ENCODE measurements at regions not wholly inside any gene's neighbourhood (a gene's known extent, or its start where the extent isn't known, plus 50 kb on each side); places are given as distances from the start of the nearest gene placed in this dataset.
"Not testable (repeated sequence)": the region's sequence is repeated elsewhere in the genome, so short reads cannot be mapped to it uniquely, and the experiment has no call there.

DNA sequence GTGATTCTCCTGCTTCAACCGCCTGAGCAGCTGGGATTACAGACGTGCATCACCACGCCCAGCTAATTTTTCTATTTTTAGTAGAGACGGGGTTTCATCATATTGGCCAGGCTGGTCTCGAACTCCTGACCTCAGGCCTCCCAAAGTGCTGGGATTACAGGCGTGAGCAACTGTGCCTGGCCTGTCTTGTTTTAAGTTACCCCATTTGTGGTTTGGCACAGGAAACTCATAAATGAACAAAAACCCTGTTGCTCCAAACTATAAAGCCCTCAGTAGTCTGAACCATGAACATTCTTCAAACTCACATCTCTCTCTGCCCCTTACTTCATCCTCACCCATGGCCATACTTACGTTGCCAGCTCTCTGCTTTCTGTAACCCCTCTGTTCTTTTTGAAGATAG is 61.7 kb downstream of the RHOU start:
- peaks cover 38% of the 10 kb centered on the region for H3K4me1 Mint-ChIP-seq (ENCODE audit: low read depth)
- H3K27me3 Mint-ChIP-seq (ENCODE audit: insufficient read depth); H3K27ac Mint-ChIP-seq; H3K9me3 Mint-ChIP-seq; H3K36me3 Mint-ChIP-seq (ENCODE audit: low read depth); H3K4me3 Mint-ChIP-seq; DNase-seq (ENCODE audit: low spot score): not testable (repeated sequence)
- intact Hi-C loops (cut with micrococcal nuclease): loop anchor here (10.0 kb wide), 1 partner anchor 548 kb away; the partner anchor contains the start of gene CCSAP

DNA sequence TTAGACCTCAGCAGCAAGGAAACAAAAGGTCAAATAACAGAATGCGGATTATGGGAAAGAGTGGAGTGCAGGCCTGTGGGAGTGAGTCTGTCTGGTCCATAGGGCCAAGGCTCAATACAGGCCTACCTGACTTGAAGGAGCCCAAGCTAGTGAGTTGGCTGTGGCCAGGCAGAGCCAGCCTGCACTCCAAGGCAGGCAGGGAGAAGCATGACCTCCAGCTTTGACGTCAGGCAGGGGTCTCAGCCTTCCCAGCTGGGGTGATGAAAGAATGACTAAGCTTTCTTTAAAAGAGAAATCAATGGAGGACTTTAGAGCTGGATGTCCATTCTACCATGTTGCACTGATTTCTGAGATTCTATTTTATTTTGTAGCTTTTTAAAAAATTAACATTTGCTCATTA is 62.8 kb downstream of the RHOU start:
- no peaks in the 10 kb centered on the region for H3K27me3 Mint-ChIP-seq (ENCODE audit: insufficient read depth)
- peaks cover 3% of the 10 kb centered on the region for H3K36me3 Mint-ChIP-seq (ENCODE audit: low read depth)
- intact Hi-C loops (cut with micrococcal nuclease): loop anchor here (10.0 kb wide), 1 partner anchor 547 kb away; the partner anchor contains the start of gene CCSAP
- no peak for DNase-seq (ENCODE audit: low spot score)
- H3K27ac Mint-ChIP-seq: no peak overlapping the region
- H3K4me3 Mint-ChIP-seq: no peak overlapping the region
- peaks cover 44% of the 10 kb centered on the region for H3K4me1 Mint-ChIP-seq (ENCODE audit: low read depth)
- H3K9me3 Mint-ChIP-seq: no peaks in the 10 kb centered on the region

DNA sequence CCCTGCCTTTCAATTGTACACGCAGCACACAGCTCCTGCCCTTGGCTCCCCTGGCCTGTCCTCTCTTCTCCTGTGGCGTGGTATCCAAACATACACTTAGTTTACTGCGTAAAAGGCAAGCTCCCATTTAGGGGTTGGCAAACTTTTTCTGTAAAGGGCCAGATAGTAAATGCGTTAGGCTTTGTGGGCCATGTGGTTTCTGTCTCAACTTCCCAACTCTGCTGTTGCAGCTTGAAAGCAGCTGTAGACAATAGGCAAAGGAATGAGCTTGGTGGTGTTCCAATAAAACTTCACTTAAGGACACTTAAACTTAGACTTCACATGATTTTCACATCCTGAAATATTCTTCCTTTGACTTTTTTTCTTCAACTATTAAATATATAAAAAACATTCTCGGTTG is 63.3 kb downstream of the RHOU start:
- no peak for DNase-seq (ENCODE audit: low spot score)
- H3K36me3 Mint-ChIP-seq (ENCODE audit: low read depth): peaks cover 3% of the 10 kb centered on the region
- no peaks in the 10 kb centered on the region for H3K9me3 Mint-ChIP-seq
- no peak overlapping the region for H3K4me3 Mint-ChIP-seq
- no peaks in the 10 kb centered on the region for H3K27me3 Mint-ChIP-seq (ENCODE audit: insufficient read depth)
- intact Hi-C loops (cut with micrococcal nuclease): loop anchor here (10.0 kb wide), 1 partner anchor 546 kb away; the partner anchor contains the start of gene CCSAP
- peaks cover 49% of the 10 kb centered on the region for H3K4me1 Mint-ChIP-seq (ENCODE audit: low read depth)
- no peak overlapping the region for H3K27ac Mint-ChIP-seq

DNA sequence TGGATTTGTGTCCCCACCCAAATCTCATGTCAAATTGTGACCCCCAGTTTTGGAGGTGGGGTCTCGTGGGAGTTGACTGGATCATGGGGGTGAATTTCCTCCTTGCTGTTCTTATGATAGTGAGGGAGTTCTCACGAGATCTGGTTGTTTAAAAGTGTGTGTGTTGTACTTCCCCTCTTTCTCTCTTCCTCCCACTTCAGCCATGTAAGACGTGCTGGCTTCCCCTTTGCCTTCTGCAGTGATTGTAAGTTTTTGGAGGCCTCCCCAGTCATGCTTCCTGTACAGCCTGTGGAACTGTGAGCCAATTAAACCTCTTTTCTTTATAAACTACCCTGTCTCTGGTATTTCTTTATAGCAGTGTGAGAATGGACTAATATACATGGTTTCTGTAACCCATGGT is 64.6 kb downstream of the RHOU start:
- no peak for DNase-seq (ENCODE audit: low spot score)
- Mint-ChIP-seq H3K36me3 (ENCODE audit: low read depth) (peaks cover 3% of the 10 kb centered on the region), H3K9me3 (no peaks in the 10 kb centered on the region), H3K27me3 (ENCODE audit: insufficient read depth) (no peaks in the 10 kb centered on the region), H3K4me3 (no peak overlapping the region), H3K27ac (no peak overlapping the region), H3K4me1 (ENCODE audit: low read depth) (peaks cover 61% of the 10 kb centered on the region)
- intact Hi-C loops (cut with micrococcal nuclease): loop anchor here (10.0 kb wide), 1 partner anchor 545 kb away; the partner anchor contains the start of gene CCSAP

DNA sequence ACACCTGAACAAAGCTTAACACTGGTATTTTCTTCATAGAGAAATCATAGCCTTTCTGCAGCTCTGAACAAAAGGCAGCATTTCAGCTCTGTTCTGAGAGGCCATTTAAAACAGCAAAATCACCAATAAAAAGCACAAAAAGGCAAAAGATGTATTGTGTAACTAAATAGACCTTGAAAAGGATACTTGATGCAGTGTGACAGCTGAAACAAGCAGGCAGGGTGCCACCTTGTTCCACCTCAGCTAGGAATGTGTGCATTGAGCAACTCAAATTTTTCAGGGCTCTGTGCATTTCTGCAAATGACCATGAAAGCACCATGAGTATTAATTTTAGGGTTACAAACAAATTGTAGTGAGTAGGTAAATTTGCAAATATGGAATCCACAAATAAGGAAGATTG is 65.8 kb downstream of the RHOU start:
- peaks cover 3% of the 10 kb centered on the region for H3K36me3 Mint-ChIP-seq (ENCODE audit: low read depth)
- DNase-seq (ENCODE audit: low spot score): no peak
- H3K27ac Mint-ChIP-seq: peak overlapping the region; percentile 47
- intact Hi-C loops (cut with micrococcal nuclease): no loop called here
- H3K4me3 Mint-ChIP-seq: no peak overlapping the region
- no peaks in the 10 kb centered on the region for H3K9me3 Mint-ChIP-seq
- peaks cover 64% of the 10 kb centered on the region for H3K4me1 Mint-ChIP-seq (ENCODE audit: low read depth)
- H3K27me3 Mint-ChIP-seq (ENCODE audit: insufficient read depth): no peaks in the 10 kb centered on the region

DNA sequence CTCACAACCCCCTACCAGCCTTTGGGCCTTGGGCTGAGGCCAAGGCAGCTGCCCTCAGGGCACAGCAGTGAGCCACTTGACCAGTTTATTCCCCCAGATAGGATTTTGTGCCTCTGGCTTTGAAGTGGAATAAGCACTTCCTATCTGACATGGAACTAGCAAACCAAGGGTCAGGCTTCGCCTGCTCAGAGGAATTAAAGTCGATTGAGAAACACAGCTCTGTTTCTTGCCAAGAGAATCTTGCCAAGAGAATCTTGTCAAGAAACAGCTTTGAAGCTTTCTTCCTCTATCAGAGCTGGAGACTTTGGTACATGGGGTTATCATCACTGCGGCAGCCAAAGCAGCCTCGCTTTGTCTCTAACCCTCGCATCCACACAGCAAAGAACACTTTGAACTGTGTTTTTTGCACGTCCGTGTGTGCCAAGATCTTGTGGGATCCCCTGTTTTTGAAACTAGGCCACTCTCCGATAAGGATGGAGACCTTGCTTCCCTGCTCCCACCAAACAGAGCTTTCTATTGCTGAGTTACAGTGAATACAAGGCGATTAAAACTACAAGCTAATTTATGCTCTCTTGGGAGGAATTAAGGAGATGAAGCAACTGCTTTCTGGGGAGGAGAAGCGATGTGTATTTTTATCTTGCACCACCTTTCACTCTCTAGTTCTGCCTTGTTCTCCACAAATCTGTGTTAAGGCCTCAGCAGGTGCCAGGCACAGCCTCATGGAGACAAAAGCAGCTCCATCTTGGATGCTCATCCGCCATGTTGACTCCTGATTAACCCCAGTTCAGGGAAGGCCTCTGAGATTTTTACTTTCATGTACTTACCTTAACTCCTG is 67.3 kb downstream of the RHOU start:
- no peak overlapping the region for H3K27ac Mint-ChIP-seq
- H3K9me3 Mint-ChIP-seq: no peaks in the 10 kb centered on the region
- H3K4me3 Mint-ChIP-seq: no peak overlapping the region
- DNase-seq (ENCODE audit: low spot score): no peak
- intact Hi-C loops (cut with micrococcal nuclease): no loop called here
- peaks cover 63% of the 10 kb centered on the region for H3K4me1 Mint-ChIP-seq (ENCODE audit: low read depth)
- peaks cover under 1% of the 10 kb centered on the region for H3K36me3 Mint-ChIP-seq (ENCODE audit: low read depth)
- no peaks in the 10 kb centered on the region for H3K27me3 Mint-ChIP-seq (ENCODE audit: insufficient read depth)

DNA sequence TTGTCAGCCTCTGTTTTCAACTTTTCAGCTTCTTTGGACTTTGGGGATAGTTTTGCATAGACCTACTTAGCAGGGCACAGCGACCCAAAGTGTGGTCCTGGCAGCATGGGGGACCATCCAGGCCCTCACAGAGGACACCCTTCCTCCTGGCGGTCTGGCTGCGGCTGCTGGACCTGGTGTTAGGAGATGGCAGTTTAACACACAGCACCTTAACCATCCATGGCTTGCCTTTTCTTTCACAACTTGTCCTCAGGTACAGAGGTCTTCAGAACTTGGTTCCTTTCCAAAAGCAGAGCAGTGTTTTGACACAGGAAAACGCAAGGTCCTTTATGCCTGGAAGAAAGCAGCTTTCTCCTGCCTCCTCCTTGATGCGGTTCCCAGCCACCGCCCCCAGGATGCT is 68.1 kb downstream of the RHOU start:
- Mint-ChIP-seq H3K36me3 (ENCODE audit: low read depth) (no peaks in the 10 kb centered on the region), H3K4me1 (ENCODE audit: low read depth) (peaks cover 64% of the 10 kb centered on the region), H3K4me3 (no peak overlapping the region), H3K27me3 (ENCODE audit: insufficient read depth) (no peaks in the 10 kb centered on the region), H3K27ac (no peak overlapping the region), H3K9me3 (no peaks in the 10 kb centered on the region)
- no peak for DNase-seq (ENCODE audit: low spot score)
- intact Hi-C loops (cut with micrococcal nuclease): no loop called here

DNA sequence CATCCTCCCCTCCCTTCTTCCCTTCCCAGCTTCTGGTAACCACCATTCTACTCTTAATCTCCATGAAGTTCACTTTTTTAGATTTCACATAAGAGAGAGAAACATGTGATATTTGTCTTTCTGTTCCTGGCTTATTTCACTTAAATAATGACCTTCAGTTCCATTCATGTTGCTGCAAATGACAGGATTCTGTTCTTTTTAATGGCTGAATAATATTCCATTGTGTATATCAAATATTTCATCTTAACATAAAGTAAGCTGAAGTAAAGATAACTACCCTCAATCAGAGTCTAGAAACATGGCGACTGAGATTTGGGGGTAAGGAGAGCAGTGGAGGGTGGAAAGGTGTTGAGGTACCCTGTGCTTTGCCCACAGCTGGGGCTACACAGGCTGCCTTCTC is 68.9 kb downstream of the RHOU start:
- DNase-seq (ENCODE audit: low spot score): no peak
- intact Hi-C loops (cut with micrococcal nuclease): loop anchor here (2.0 kb wide), 1 partner anchor 69 kb away; the partner anchor contains the start of gene RHOU
- H3K4me1 Mint-ChIP-seq (ENCODE audit: low read depth): peaks cover 72% of the 10 kb centered on the region
- H3K36me3 Mint-ChIP-seq (ENCODE audit: low read depth): peaks cover 3% of the 10 kb centered on the region
- H3K9me3 Mint-ChIP-seq: no peaks in the 10 kb centered on the region
- no peak overlapping the region for H3K4me3 Mint-ChIP-seq
- H3K27me3 Mint-ChIP-seq (ENCODE audit: insufficient read depth): no peaks in the 10 kb centered on the region
- H3K27ac Mint-ChIP-seq: peak overlapping the region; percentile 85

DNA sequence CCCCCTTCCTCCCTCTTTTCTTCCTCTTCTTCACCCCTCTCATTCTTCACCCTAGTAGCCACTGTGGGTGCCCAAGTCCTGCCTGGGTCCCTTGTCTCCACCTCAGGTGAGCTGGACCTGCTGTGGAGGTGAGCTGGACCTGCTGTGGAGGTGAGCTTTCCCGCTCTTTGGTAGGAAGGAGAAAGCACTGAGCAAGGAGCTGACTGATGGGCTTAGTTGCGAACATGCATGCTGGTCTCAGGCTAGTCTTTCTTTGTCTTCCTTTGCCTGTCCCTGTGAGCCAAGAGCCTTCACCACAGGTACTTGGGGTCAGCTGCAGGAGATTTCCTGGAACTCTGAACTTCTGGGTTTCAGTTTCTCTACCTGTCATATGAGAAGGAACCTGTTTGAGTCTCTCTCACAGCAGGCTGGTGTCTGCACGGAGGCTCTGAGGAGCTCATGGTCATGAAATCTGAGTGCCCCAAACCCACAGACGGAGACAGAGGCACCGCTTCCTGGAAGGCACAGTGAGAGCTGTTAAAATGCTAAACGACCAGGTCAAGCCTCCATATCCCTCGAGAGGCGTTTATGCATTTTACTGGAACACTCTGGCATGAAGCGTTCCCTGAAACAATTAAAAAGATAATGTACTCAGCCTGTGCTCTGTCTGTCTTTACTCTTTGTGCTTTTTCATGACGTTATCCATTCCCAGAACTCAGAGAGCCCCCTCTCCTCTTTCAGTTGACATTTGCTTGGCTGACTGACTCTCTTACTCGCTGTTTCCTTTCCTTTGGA is 69.5 kb downstream of the RHOU start:
- H3K36me3 Mint-ChIP-seq (ENCODE audit: low read depth): peaks cover 5% of the 10 kb centered on the region
- peak overlapping the region; percentile 37 for H3K4me3 Mint-ChIP-seq
- H3K9me3 Mint-ChIP-seq: peaks cover 2% of the 10 kb centered on the region
- H3K27me3 Mint-ChIP-seq (ENCODE audit: insufficient read depth): no peaks in the 10 kb centered on the region
- peaks cover 73% of the 10 kb centered on the region for H3K4me1 Mint-ChIP-seq (ENCODE audit: low read depth)
- intact Hi-C loops (cut with micrococcal nuclease): loop anchor here (2.0 kb wide), 1 partner anchor 70 kb away; the partner anchor contains the start of gene RHOU
- peak overlapping the region; percentile 85 for H3K27ac Mint-ChIP-seq
- peak; percentile 50 for DNase-seq (ENCODE audit: low spot score)

DNA sequence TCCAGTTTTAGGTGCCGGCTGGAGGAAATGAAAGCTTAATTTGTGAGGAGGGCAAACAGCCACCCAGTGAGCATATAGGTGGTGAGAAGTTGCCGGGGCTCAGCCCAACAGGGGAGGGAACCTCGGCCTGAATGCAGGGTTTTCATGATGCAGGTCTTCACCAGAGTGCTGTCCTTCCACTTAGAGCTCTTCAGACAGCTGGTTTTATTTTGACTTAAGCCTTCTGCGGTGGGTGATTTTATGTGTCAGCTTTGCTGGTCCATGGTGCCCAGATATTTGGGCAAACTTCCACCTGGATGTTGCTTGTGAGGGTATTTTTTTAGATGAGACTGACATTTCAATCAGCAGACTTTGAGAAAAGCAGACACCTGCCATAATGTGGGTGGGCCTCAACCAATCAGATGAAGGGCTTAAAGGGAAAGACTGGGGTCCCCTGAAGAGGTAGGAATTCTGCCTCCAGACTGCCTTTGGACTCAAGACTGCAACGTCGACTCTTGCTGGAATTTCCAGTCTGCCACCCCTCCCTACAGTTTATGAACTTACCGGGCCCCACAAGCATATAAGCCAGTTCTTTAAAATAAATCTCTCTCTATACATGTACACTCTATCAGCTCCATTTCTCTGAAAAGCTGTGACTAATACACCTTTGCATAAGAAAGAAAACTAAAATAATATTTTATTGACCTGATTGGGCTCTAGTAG is 72.8 kb downstream of the RHOU start:
- Mint-ChIP-seq H3K27me3 (ENCODE audit: insufficient read depth) (no peaks in the 10 kb centered on the region), H3K9me3 (peaks cover 5% of the 10 kb centered on the region), H3K27ac (no peak overlapping the region), H3K4me1 (ENCODE audit: low read depth) (peaks cover 82% of the 10 kb centered on the region), H3K4me3 (no peak overlapping the region), H3K36me3 (ENCODE audit: low read depth) (peaks cover 10% of the 10 kb centered on the region)
- intact Hi-C loops (cut with micrococcal nuclease): no loop called here
- DNase-seq (ENCODE audit: low spot score): no peak

DNA sequence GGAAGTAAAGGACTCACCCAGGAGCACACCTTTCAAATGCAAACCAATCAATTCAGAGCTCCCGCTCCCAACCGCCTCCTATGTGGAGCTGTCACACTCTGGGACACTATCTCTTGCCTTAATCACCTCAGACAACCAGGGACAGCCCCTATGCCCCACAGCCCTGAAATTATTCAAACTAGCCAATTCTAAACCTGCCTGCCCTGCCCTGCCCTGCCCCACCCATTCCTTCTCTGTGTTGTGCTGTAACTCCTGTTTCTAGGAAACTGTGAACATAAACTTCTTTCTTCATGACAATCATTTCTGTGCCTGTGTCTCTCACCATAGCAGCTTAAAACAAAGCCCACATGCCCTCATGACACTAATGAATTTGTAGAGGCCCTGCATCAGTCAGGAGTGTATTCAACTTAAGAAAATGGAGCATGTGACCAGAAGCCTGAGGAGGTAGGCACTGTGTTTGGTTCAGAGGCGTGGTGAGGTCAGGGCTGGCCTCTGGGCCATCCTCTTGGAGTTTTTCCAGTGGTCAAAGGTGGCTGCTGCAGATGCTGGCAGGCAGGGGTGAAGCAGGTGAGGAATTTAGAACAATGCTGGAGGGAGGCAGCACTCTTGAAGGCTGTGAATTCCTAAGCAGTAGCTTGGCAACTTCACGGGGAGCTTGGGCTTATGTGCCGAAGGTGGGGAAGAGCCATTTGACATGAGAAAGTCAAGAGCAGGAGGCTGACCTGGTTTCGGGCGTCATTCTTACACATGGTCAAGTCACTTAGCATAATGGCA is 74.5 kb downstream of the RHOU start:
- Mint-ChIP-seq H3K4me3 (peak overlapping the region; percentile 31), H3K9me3 (peaks cover 5% of the 10 kb centered on the region), H3K36me3 (ENCODE audit: low read depth) (peaks cover 10% of the 10 kb centered on the region), H3K27ac (peak overlapping the region; percentile 78), H3K27me3 (ENCODE audit: insufficient read depth) (no peaks in the 10 kb centered on the region), H3K4me1 (ENCODE audit: low read depth) (peaks cover 67% of the 10 kb centered on the region)
- no peak for DNase-seq (ENCODE audit: low spot score)
- intact Hi-C loops (cut with micrococcal nuclease): loop anchor here (1.0 to 2.0 kb wide), 2 partner anchors 15 to 17 kb away; no protein-coding TSS in a partner anchor

DNA sequence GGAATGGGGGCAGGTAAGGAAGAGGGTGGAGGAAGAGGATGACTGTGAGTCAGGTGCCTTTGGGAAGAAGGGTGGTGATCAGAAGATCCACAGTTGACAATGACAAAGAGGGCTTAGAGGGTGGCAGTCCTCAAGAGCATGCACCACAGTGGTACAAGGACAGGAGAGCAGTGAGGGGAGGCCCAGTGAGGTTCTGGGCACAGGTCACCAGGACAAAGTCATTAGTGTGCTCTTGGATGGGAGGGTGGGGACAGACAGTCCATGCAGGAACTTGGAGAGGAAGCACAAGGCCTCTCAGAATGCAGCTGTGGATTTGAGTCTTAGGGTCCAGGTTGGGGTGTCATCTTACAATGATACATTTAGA is 75.1 kb downstream of the RHOU start:
- H3K36me3 Mint-ChIP-seq (ENCODE audit: low read depth): peaks cover 10% of the 10 kb centered on the region
- no peak for DNase-seq (ENCODE audit: low spot score)
- peak overlapping the region; percentile 78 for H3K27ac Mint-ChIP-seq
- intact Hi-C loops (cut with micrococcal nuclease): loop anchor here (2.0 kb wide), 1 partner anchor 16 kb away; no protein-coding TSS in a partner anchor
- peaks cover 5% of the 10 kb centered on the region for H3K9me3 Mint-ChIP-seq
- H3K27me3 Mint-ChIP-seq (ENCODE audit: insufficient read depth): no peaks in the 10 kb centered on the region
- peaks cover 61% of the 10 kb centered on the region for H3K4me1 Mint-ChIP-seq (ENCODE audit: low read depth)
- H3K4me3 Mint-ChIP-seq: peak overlapping the region; percentile 31
